ENCODE measurements at regions not wholly inside any gene's neighbourhood (a gene's known extent, or its start where the extent isn't known, plus 50 kb on each side); places are given as distances from the start of the nearest gene placed in this dataset.

- no peak for DNase-seq (ENCODE audit: low spot score)
Measured at GRCh38 chr1:30320581-30320890, 402.8 kb downstream of the MATN1 start.

- DNase-seq (ENCODE audit: low spot score): no peak
Measured at GRCh38 chr1:30319765-30320580, 403.4 kb downstream of the MATN1 start.

- DNase-seq (ENCODE audit: low spot score): no peak
Measured at GRCh38 chr1:30318864-30319718, 404.3 kb downstream of the MATN1 start.

GRCh38 chr1:30318413-30318812, 405.0 kb downstream of the MATN1 start:
- DNase-seq (ENCODE audit: low spot score): no peak

- DNase-seq (ENCODE audit: low spot score): no peak
Measured at GRCh38 chr1:30317921-30318320, 405.5 kb downstream of the MATN1 start.

GRCh38 chr1:30316056-30316455, 407.3 kb downstream of the MATN1 start:
- no peak for DNase-seq (ENCODE audit: low spot score)

GRCh38 chr1:30315185-30315960, 408.0 kb downstream of the MATN1 start:
- no peak for DNase-seq (ENCODE audit: low spot score)

GRCh38 chr1:30314591-30314990, 408.8 kb downstream of the MATN1 start:
- no peak for DNase-seq (ENCODE audit: low spot score)

GRCh38 chr1:30313584-30313983, 409.8 kb downstream of the MATN1 start:
- no peak for DNase-seq (ENCODE audit: low spot score)

GRCh38 chr1:30313176-30313575, 410.2 kb downstream of the MATN1 start:
- no peak for DNase-seq (ENCODE audit: low spot score)

- DNase-seq (ENCODE audit: low spot score): no peak
Measured at GRCh38 chr1:30312226-30312625, 411.2 kb downstream of the MATN1 start.

- DNase-seq (ENCODE audit: low spot score): no peak
Measured at GRCh38 chr1:30311749-30312148, 411.6 kb downstream of the MATN1 start.

- no peak for DNase-seq (ENCODE audit: low spot score)
Measured at GRCh38 chr1:30310966-30311742, 412.2 kb downstream of the MATN1 start.

- DNase-seq (ENCODE audit: low spot score): no peak
Measured at GRCh38 chr1:30307182-30307581, 416.2 kb downstream of the MATN1 start.

GRCh38 chr1:30305519-30305918, 417.9 kb downstream of the MATN1 start:
- DNase-seq (ENCODE audit: low spot score): no peak

GRCh38 chr1:30305061-30305460, 418.3 kb downstream of the MATN1 start:
- no peak for DNase-seq (ENCODE audit: low spot score)

GRCh38 chr1:30304080-30304479, 419.3 kb downstream of the MATN1 start:
- DNase-seq (ENCODE audit: low spot score): no peak

- DNase-seq (ENCODE audit: low spot score): no peak
Measured at GRCh38 chr1:30303387-30303786, 420.0 kb downstream of the MATN1 start.

GRCh38 chr1:30302858-30303257, 420.5 kb downstream of the MATN1 start:
- no peak for DNase-seq (ENCODE audit: low spot score)

- DNase-seq (ENCODE audit: low spot score): no peak
Measured at GRCh38 chr1:30300669-30301068, 422.7 kb downstream of the MATN1 start.

- no peak for DNase-seq (ENCODE audit: low spot score)
Measured at GRCh38 chr1:30299393-30299792, 424.0 kb downstream of the MATN1 start.

Measured in SK-N-DZ (cell line).